Right ventricle myocardium superior (tissue), 1 donor: ENCODE measurements at regions not wholly inside any gene's neighbourhood (a gene's known extent, or its start where the extent isn't known, plus 50 kb on each side); places are given as distances from the start of the nearest gene placed in this dataset.

Source experiments
- ATAC-seq: fragments of 200-7000 bp; cut with Tn5 transposase; one replicate; pipeline ENCODE4 v1.9.1; 2020; ENCODE audit warnings: mild to moderate bottlenecking; ENCODE audit not compliant: poor library complexity
- DNase-seq: peaks from one replicate; pipeline ENCODE4 v3.0.0-alpha.2; 2020
- intact Hi-C: fragments of 100-400 bp; cut with DNase I; formaldehyde crosslinking; loops from one replicate; pipeline ENCODE4 v1.11.2; 2022
- donor health status: DM: no; HTN: yes; CAD: no; lungs with severe emphysema.

DNA sequence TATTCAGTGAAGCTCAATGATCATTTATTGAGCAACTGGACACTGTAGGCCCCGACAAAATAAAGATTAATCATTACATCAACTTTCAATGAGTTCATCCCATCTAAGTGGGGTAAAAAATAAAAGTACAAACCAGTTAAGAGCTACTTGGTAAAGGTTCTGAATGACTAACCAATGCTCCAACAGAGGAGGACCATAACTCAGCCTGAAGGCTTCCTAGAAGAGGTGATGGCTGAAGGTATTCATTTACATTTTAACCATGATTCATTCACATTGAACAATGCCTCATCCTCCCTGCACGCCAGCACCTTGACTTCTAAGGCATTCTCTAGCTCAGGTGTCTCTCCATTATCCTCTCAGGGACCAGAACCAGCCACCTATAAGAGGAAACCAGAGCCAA, 201.4 kb downstream of the ZNF462 start:
- ATAC-seq = no peak
- no peak for DNase-seq
- intact Hi-C loops = no loop called here

DNA sequence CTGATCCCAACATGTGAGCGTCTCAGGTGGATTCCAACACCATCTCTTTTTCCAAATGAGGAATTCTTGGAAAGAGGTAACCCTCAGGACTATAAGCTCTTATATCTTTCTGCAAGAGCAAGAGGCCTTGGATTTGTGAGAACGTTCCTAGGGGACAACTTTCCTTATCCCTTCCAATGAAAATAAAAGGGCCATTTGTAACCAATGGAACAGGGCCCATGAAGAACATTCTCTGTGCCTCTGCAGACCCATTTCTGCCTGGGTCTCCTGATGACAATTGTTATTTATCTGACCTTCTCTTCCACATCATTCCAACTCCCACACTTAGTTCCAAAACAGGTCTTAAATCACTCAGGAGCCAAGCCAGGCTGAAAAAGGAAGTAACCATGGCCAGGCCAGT, 202.6 kb downstream of the ZNF462 start:
- DNase-seq (no peak), ATAC-seq (no peak)
- intact Hi-C loops = no loop called here

DNA sequence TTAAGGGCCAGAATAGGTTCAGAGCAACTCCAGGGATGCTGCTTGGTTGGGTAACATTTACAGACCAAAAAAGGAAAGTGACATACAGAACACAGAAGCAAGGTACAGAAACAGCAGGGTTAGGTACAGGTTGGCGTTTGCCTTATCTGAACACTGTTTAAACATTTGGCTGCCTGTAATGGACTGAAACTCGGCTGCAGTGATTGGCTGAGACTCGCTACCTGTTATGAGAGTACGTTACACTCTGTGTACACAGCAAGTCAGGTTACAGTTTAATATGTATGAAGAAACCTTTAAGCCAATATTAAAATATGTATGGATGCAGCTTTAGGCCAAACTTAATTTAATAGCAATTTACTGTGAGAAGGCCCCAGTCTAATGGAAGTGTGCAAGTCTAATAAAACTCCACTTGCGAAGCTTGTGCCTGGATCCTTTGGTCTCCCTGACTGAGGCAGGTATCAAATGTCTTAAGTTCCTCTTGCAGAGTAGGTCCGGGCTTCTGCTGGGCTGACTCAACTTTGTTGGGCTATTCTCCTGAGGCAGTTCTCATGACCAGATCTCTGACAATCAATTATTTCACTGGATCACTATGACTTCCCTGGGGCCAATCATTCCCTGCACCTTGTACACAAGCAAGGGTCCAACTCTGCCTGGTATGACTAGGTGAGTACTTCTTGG, 204.9 kb downstream of the ZNF462 start:
- DNase-seq (no peak), ATAC-seq (no peak)
- intact Hi-C loops = no loop called here

DNA sequence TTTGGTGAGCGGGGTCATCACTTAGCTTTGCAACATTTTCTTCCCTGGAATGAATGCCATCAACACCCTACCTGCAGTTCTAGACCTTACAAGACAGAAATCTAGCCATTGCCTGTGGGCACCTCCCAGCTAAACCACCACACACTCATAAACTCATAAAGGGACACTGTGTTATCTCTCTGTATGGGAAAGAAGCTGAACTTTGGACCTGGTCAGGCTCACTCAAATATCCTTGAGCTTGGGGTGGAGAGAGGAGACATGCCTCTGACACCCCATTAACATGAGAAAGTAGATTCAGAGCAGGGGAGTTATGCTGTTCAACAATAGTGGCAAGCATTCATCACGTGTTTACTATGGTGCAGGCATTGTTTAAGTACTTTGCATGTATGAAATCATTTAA, 205.6 kb downstream of the ZNF462 start:
- intact Hi-C loops = no loop called here
- no peak for DNase-seq
- no peak for ATAC-seq

DNA sequence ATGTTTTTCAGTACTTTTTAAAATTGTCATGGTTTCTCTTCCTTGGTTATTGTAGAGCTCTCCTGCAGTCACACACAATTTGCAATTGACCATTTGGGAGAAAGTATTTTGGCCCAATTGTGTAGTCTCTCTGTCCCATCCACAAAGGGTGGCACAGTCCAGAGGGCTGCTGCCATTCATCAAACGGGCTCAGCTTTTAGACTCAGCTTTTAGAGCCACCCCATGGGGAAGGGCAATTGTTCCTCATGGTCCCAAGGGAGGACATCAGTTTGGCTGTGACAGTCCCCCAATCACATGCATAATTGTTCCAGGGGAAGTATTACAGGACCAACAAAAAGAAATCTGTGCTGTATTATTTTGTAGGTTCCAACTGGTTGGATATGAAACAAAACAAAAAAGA, 207.6 kb downstream of the ZNF462 start:
- ATAC-seq = no peak
- DNase-seq = no peak
- intact Hi-C loops = no loop called here

DNA sequence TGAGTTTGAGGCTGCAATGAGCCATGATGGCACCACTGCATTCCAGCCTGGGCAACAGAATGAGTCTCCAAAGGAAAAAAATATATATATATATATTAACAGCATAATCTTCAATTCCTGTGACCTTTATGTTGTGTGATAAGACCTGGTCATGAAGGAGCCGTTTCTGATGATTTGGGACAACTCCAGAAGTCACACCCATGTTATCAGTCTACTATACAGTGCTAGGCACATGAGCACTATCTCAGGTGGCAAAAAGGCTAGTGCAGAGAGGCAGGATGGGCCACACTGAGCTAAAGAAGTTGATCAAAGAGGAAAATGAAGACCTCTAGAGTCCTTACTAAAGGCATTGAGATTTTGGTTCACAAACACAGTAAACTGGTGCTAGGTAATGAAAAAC, 205.0 kb upstream of the RAD23B start:
- DNase-seq (no peak), ATAC-seq (no peak)
- intact Hi-C loops = no loop called here

DNA sequence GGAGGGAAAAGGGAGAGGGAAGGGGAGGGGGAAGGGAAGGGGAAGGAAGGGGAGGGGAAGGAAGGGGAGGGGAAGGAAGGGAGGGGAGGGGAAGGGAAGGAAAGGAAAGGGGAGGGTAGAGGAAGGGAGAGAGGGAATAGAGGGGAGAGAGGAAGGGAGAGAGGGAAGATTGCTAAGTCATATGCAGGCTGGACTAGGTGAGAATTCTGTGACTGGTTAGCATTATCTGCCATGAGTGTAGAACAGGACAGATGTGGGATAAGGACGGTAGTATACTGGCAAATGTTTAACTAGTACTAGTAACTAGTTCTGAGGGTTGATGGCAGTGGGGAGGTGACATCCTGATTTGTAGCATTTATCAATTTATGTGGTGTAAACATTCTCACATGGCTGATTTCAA, 203.5 kb upstream of the RAD23B start:
- ATAC-seq = no peak
- no peak for DNase-seq
- intact Hi-C loops = no loop called here

DNA sequence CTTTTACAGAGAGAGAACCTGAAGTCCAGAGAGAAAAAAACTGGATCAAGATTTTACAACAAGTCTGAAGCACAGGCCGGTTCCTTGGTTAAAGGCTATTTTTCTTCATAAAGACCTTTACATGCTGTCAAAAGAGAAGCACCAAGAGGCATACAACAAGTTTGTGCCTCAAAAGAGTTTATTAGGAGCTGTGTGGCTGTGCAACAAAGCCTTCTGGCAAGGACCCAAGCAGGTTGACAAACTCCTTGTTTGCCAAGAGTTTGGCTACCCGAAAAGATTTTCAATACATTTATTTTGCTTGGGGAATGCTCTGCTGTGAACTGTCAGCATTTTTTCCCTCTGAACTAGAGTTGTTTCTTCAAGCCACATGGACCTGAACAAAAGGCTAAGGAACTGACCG, 202.9 kb upstream of the RAD23B start:
- intact Hi-C loops = no loop called here
- DNase-seq (no peak), ATAC-seq (no peak)

DNA sequence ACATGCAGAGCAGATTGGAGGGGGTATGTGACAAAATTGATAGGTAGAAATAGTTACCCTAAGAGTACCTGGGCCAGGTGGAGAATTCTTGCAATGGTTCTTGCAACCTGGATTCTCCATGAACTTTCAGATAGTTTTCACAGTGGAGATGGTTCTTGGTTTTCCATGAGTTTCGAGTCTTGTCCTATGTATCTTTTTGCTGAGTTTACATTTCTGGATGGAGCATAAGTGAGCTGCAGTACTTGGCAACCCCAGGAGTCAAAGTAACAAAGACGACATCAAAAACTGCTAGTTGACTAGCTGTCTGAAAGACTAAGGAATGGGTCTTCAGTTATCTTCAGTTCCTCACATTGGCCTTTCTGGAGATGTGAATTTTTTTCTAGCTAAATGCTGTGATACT, 196.6 kb upstream of the RAD23B start:
- DNase-seq = no peak
- intact Hi-C loops = no loop called here
- ATAC-seq = no peak

DNA sequence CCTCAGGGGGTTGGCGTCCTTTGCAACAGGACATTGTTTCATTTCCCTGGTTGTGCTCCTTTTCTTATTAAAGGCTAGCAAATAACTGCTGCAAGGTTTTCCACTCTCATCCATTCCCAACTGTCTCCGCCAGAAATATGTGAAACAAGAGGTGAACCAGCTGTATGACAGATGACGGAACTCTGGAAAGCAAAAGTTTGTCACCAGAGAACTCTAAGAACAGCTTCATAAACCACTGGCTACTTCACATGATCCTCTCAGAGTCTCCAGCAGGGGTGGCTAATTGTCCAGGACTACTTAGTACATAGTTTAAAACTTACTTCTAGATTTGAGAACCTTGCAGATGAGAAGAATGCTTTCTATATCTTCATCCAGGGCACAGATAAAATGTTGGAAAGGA, 195.9 kb upstream of the RAD23B start:
- no peak for ATAC-seq
- intact Hi-C loops = no loop called here
- DNase-seq = no peak

DNA sequence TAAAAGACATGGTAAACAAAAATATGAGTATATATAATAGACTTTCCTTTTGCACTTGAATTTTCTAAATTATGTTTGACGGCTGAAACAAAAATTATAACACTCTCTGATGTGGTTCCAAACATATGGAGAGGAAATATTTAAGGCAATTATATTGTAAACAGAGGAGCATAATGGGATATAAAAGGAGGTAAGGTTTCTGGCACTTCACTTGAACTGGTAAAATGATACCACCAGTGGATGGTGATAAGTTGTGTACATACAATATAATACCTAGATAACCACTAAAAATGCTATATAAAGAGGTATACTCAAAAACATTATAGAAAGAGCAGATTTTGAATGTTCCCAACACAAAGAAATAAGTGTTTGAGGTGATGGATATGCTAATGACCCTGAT, 192.9 kb upstream of the RAD23B start:
- no peak for DNase-seq
- no peak for ATAC-seq
- intact Hi-C loops = no loop called here

DNA sequence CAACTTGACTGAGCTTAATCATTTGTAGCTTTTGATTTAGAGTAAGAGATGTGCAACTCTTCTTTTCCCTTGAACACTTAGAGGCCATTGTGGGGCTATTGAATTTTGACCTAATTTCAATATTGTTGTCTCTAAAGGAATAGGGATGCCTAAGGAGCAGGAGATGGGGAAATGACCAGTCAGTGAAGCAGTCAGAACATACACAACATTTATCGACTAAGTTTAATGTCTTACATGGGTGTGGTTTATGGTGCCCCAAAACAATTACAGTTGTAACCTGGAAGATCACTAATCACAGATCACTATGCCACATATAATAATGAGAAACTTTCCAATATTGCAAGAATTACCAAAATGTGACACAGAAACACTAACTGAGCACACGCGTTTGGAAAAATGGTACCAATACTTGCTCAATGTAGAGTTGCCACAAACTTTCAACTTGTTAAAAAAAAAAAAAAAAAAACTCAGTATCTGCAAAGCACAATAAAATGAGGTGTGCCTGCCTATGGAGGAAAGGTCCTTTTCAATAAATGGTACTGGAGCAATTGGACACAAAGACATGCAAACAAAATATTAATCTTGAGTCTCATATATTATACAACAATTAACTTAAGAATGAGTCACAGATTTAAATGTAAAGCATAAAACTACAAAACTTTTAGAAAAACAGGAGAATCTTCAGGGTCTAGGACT, 189.6 kb upstream of the RAD23B start:
- DNase-seq (no peak), ATAC-seq (no peak)
- intact Hi-C loops = no loop called here

DNA sequence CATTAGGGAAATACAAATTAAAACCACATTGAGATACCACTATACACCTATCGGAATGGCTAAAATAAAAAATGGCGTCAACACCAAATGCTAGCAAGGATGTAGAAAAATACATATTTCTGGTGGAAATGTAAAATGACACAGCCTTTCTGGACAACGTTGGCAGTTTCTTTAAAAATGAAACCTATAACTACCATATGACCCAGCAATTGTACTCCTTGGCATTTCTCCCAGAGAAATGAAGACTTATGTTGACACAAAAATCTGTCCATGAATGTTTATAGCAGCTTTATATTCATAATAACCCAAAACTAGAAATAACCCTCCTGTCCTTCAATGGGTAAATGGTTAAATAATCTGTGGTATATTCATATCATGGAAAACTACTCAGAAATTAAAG, 188.7 kb upstream of the RAD23B start:
- DNase-seq = no peak
- intact Hi-C loops = no loop called here
- ATAC-seq = no peak

DNA sequence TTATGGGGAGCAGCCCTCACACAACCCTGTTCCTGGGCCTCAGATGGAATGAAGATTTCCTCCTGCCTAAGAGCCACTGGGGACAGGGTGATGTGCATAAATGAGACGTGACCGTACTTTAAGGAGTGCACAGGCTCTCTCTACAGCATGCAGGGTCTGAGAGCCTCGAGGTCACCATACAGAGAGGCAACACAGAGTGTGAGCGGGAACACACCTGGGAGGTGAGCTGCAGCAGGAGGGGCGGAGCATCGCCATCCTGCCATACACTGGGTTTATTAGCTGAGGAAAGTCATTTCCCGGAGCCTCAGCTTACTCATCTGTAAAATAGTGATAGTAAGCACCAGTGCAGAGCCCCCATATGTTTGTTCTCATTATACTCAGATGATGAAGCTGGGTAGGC, 182.5 kb upstream of the RAD23B start:
- intact Hi-C loops = no loop called here
- no peak for DNase-seq
- ATAC-seq = no peak

DNA sequence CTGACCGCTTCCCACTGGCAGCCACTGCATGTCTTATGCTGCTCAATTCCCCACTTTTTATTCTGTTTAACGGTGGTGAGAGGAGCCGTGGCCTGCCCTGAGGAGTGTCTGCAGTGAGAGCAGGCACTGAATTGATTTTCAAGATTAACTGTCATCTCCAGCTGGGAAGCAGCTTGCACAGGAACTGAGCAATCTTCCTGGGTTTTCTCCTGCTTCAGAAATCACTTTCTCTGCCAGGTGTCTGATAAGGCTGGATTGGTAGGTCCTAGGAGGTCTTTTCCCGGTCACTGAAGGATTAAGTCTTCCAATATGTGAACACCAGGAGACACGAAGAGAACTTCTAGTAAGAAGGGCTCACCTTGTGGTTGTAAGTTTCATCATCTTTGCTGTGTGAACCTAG, 181.1 kb upstream of the RAD23B start:
- no peak for ATAC-seq
- intact Hi-C loops = no loop called here
- DNase-seq = no peak

DNA sequence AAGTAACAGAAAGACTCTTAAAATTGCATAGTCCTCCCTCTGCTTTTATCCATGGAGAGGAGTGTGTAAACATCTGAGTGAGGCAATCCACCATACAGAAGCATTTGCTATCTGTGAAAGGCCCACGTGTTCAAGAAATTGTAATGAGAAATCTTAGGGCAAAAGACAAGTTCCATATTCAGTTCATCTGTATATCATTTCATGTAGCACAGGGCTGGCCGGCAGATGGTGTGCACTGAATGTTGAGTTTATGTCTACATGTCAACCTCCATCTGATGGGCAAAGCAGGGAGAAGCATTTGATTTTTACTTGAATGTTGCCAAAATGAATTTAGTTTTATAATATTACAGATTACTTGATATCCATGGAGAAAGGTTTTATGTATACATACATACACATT, 179.5 kb upstream of the RAD23B start:
- DNase-seq = no peak
- intact Hi-C loops = no loop called here
- ATAC-seq = no peak

DNA sequence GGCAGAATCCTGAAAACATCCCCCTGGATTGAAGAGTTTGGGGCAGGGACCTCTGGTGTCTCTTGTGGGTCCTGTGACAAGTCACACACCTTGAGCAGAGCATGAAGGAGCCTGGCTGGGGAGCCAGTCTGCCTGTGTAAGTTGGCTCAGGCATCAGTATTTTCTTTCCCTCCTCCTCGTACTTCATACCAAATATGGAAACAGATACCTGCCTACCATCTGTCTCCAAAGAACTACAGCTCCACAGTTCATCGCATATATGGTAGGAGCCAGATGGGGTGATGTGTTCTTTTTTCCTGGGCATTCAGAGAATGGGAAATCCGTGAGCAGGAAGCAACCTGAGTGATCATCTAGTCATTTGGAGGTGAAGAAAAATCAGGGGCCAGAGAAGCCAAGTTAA, 177.3 kb upstream of the RAD23B start:
- intact Hi-C loops = no loop called here
- DNase-seq (no peak), ATAC-seq (no peak)

DNA sequence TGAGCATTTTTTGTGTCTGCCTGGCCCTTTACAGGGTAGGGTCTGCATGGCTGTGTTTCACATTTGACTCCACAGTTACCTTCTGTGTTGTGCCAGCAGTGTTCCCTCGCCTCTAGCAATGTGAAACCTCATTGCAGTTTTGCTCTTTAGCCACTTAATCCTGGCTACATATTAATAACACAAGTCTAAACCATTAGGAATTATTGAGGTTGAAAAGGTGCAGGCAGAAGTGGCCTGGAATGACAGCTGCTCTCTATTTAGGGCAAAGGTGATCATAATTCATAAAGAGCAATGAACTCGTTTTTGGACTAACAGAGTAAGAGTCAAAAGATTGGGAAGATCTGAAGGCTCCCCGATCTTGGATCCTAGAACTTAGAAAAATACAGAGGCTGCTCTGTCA, 176.7 kb upstream of the RAD23B start:
- ATAC-seq (no peak), DNase-seq (no peak)
- intact Hi-C loops = no loop called here

DNA sequence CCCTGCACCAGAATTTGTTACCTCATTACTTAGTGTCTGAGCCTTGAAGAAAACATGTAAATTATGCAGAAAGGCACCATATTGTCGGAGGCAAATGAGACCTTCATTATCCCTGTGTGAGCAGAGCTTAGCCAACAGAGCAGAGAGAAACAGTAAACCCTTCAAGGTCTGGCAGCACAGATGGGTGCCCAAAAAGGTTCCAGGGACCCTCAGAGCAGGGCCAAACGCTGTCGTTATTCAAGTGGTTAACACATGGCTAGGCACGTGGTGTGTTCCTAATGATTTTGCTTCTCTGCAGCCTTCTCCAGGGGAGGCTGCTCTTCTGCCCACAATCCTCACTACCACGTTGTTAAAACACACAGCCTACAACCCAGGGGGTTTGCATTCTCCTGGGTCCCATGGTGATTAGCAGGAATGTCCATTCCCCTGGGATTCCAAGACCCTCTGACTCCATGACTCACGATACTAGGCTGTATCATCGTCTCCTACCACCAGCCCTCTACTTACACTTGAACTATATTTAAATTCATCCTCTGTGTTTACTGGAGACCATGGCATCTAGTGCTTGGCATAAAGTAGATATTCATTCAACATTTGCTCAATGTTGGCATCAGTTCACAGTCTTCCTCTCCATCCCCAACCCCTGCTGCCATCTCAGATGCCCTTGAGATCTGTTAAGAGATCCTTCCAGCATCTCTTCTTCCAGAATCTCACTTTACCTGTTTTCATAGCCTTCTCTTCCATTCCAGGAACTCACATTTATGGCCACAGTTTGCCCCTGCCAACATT, 174.5 kb upstream of the RAD23B start:
- DNase-seq (no peak), ATAC-seq (no peak)
- intact Hi-C loops = no loop called here

DNA sequence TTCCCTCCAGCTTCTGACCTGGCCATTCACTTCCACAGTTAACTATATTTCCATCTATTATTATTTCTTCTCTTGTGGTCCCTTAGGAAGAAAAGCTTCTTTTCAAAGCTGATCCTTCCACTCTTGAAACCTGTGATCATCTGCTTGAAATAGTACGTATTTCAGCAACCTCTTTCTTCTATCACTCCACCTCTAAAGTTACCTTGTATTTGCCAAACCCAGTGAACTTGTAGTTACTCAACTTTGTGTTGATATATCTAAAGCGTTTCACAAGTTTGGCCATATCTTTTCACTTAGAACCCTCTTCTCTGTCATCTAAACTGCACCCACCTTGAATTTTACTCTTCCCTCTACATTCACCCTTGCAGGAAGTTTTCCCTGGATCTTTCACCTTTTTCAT, 173.8 kb upstream of the RAD23B start:
- intact Hi-C loops = no loop called here
- ATAC-seq = no peak
- DNase-seq = no peak
